Mesothelial cell of epicardium (in vitro differentiated cells): ENCODE measurements at regions not wholly inside any gene's neighbourhood (a gene's known extent, or its start where the extent isn't known, plus 50 kb on each side); places are given as distances from the start of the nearest gene placed in this dataset.
A peak's percentile ranks its signal among the peaks of the same experiment; 100 is the strongest.
"Not testable (repeated sequence)": the region's sequence is repeated elsewhere in the genome, so short reads cannot be mapped to it uniquely, and the experiment has no call there.

Experiments
- DNase-seq, 2 experiments: peaks; one replicate each; pipeline ENCODE4 v3.0.0; 2021; ENCODE audit warnings: low spot score in 2 of 2; ENCODE audit not compliant: unreplicated experiment in 2 of 2
- H3K27ac Mint-ChIP-seq: 2 replicates; pipeline ENCODE4 v1.8.0; 2021; ENCODE audit warnings: mixed read lengths
- H3K27me3 Mint-ChIP-seq: 2 replicates; pipeline ENCODE4 v1.8.0; 2021; ENCODE audit warnings: low read depth, mixed read lengths
- H3K36me3 Mint-ChIP-seq: 2 replicates; pipeline ENCODE4 v1.8.0; 2021; ENCODE audit warnings: mixed read lengths
- H3K4me1 Mint-ChIP-seq: 2 replicates; pipeline ENCODE4 v1.8.0; 2021; ENCODE audit warnings: mixed read lengths
- H3K4me3 Mint-ChIP-seq: 2 replicates; pipeline ENCODE4 v1.8.0; 2021; ENCODE audit warnings: mild to moderate bottlenecking, moderate library complexity, mixed read lengths
- H3K9me3 Mint-ChIP-seq: 2 replicates; pipeline ENCODE4 v1.8.0; 2021; ENCODE audit warnings: mixed read lengths
- TF ChIP-seq, protein P1 (sequence below): fragments of 200-600 bp; sonication (generic); IDR thresholded peaks from one replicate; pipeline ENCODE4 v1.5.0; 2021; ENCODE audit warnings: antibody characterized with exemption; ENCODE audit not compliant: unreplicated experiment

DNA sequence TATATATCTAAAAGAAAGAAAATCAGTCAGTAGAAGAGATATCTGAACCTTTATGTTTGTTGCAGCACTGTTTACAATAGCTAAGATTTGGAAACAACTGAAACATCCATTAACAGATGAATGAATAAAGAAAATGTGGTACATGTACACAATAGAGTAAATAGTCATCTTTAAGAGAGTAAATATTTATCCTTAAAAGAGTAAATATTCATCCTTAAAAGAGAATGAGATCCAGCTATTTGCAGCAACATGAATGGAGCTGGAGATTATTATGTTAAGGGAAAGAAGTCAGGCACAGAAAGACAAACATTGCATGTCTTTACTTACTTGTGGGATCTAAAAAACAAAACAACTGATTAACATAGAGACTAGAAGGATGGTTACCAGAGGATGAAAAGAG is 197.0 kb upstream of the CBLB start:
- Mint-ChIP-seq H3K36me3 (peaks cover 15% of the 10 kb centered on the region), H3K4me1 (peaks cover 2% of the 10 kb centered on the region), H3K9me3 (peaks cover 25% of the 10 kb centered on the region), H3K4me3 (no peak overlapping the region), H3K27me3 (no peaks in the 10 kb centered on the region), H3K27ac (no peak overlapping the region)
- TF ChIP-seq, protein P1, sequence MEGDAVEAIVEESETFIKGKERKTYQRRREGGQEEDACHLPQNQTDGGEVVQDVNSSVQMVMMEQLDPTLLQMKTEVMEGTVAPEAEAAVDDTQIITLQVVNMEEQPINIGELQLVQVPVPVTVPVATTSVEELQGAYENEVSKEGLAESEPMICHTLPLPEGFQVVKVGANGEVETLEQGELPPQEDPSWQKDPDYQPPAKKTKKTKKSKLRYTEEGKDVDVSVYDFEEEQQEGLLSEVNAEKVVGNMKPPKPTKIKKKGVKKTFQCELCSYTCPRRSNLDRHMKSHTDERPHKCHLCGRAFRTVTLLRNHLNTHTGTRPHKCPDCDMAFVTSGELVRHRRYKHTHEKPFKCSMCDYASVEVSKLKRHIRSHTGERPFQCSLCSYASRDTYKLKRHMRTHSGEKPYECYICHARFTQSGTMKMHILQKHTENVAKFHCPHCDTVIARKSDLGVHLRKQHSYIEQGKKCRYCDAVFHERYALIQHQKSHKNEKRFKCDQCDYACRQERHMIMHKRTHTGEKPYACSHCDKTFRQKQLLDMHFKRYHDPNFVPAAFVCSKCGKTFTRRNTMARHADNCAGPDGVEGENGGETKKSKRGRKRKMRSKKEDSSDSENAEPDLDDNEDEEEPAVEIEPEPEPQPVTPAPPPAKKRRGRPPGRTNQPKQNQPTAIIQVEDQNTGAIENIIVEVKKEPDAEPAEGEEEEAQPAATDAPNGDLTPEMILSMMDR: no peak
- no peak for DNase-seq

- Mint-ChIP-seq H3K9me3 (peaks cover 37% of the 10 kb centered on the region), H3K4me3 (no peak overlapping the region), H3K36me3 (peaks cover 22% of the 10 kb centered on the region), H3K4me1 (no peaks in the 10 kb centered on the region), H3K27me3 (no peaks in the 10 kb centered on the region), H3K27ac (no peak overlapping the region)
- TF ChIP-seq, protein P1: no peak
- no peak for DNase-seq
These were observed 198.9 kb upstream of the CBLB start for GRCh38 chr3:106067711-106068110.

DNA sequence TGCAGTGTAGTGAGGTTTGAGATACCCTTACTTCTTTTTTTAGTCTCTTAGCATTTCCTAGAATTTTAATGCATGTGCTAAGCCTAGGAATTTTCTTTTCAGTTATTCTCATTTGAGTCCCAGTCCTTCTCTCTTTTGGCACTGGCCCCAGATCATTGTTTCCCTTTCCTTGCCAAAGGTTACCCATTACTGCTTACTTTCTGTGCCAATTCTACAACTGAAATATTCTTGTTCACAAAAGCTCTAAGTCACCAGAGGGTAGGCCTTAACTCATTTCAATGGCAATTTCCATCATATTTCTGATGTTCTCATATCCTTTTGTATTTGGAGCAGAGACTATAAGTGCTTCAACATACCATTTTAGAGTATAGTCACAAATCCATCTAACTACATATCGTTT is 199.6 kb upstream of the CBLB start:
- Mint-ChIP-seq H3K4me3 (no peak overlapping the region), H3K36me3 (peaks cover 21% of the 10 kb centered on the region), H3K27me3 (no peaks in the 10 kb centered on the region), H3K9me3 (peaks cover 30% of the 10 kb centered on the region), H3K4me1 (no peaks in the 10 kb centered on the region), H3K27ac (no peak overlapping the region)
- no peak for DNase-seq
- TF ChIP-seq, protein P1: no peak

DNA sequence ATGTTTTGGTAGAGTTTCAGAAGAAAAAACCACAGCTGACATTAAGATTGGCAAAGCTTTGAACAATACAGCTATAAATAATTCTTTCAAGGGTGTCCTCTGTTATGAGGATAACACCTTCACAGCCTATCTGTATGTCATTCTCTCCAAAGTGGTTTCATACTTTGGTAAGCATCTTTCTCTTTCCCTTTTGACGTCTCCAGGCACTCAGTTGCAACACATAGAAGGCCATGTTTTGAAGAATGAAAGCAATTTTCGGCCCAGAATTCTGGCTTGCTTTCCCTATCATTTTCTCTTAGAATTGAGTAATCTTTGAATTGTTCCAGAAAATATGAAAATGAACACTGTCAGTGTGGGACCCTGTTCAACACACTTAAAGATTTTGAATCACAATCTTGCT is 200.0 kb upstream of the CBLB start:
- Mint-ChIP-seq H3K27ac (no peak overlapping the region), H3K4me1 (no peaks in the 10 kb centered on the region), H3K9me3 (peaks cover 26% of the 10 kb centered on the region), H3K36me3 (peaks cover 18% of the 10 kb centered on the region), H3K4me3 (no peak overlapping the region), H3K27me3 (no peaks in the 10 kb centered on the region)
- DNase-seq: no peak
- TF ChIP-seq, protein P1: no peak

DNA sequence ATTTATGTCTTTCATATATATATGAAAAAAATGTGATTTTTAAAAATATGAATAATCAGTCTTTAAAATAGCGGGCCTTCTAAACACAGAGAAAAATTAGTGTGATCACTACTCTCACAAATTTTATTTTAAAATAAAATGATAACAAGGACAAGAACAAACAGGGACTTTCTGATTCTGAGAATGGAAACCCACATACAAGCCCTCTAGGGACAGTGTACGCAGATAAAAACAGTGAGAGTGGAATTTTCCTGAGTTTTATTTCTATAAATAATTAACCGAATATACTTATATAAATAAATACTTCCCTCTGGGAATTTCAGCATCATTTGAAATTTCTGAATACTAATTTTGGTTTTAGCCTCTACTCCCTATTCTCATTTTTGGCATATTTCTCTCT is 201.4 kb upstream of the CBLB start:
- no peak for DNase-seq
- Mint-ChIP-seq H3K27me3 (no peaks in the 10 kb centered on the region), H3K4me3 (no peak overlapping the region), H3K9me3 (peaks cover 14% of the 10 kb centered on the region), H3K4me1 (no peaks in the 10 kb centered on the region), H3K27ac (no peak overlapping the region), H3K36me3 (peaks cover 7% of the 10 kb centered on the region)
- TF ChIP-seq, protein P1: no peak

DNA sequence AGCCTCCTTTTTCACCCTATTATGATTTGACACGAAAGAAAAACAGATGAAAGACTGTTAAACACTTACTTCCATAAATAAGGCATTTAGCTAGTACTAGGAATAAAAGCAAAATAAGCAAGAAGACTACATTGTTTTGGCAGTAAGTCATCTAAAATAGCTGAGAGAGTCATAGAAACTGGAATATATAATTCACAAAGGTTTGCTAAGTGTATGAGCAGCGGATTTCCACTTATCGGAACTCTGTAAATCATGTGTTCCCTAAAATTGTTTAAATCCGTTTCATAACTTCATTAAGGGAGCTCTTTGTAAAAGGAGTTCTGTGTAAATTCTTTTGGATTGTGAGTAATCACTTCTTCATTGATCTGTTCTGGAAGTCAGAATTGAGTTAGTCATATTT is 202.5 kb upstream of the CBLB start:
- DNase-seq: no peak
- Mint-ChIP-seq H3K9me3 (peaks cover 19% of the 10 kb centered on the region), H3K27me3 (no peaks in the 10 kb centered on the region), H3K36me3 (peaks cover 9% of the 10 kb centered on the region), H3K4me3 (no peak overlapping the region), H3K27ac (peak overlapping the region; percentile 33), H3K4me1 (no peaks in the 10 kb centered on the region)
- TF ChIP-seq, protein P1: no peak

DNA sequence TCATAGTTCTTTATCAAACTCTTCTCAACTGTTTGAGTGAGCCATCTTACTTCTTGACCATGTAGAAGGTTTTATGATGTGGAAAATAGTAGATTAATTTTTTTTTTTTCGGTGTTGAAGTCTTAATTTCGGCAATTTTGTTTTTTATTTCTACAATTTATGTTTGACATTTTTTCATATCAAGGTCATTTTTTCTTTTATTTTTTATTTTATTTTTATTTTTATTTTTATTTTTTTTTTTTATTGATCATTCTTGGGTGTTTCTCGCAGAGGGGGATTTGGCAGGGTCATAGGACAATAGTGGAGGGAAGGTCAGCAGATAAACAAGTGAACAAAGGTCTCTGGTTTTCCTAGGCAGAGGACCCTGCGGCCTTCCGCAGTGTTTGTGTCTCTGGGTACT is 203.8 kb upstream of the CBLB start:
- not testable (repeated sequence) for H3K4me1 Mint-ChIP-seq, H3K27me3 Mint-ChIP-seq, H3K4me3 Mint-ChIP-seq, DNase-seq, H3K36me3 Mint-ChIP-seq, H3K27ac Mint-ChIP-seq
- H3K9me3 Mint-ChIP-seq: peaks cover 23% of the 10 kb centered on the region

DNA sequence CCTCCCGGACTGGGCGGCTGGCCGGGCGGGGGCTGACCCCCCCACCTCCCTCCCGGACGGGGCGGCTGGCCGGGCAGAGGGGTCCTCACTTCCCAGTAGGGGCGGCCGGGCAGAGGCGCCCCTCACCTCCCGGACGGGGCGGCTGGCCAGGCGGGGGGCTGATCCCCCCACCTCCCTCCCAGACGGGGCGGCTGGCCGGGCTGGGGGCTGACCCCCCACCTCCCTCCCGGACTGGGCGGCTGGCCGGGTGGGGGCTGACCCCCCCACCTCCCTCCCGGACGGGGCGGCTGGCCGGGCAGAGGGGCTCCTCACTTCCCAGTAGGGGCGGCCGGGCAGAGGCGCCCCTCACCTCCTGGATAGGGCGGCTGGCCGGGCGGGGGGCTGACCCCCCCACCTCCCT is 205.0 kb upstream of the CBLB start:
- H3K4me1 Mint-ChIP-seq: not testable (repeated sequence)

GRCh38 chr3:106075731-106076130 is 206.9 kb upstream of the CBLB start:
- not testable (repeated sequence) for H3K27ac Mint-ChIP-seq, DNase-seq, H3K27me3 Mint-ChIP-seq, H3K4me3 Mint-ChIP-seq, H3K4me1 Mint-ChIP-seq, H3K36me3 Mint-ChIP-seq
- peaks cover 23% of the 10 kb centered on the region for H3K9me3 Mint-ChIP-seq

More for the DNA sequence above, 205.0 kb upstream of the CBLB start:
- H3K27ac Mint-ChIP-seq, DNase-seq, H3K27me3 Mint-ChIP-seq, H3K4me3 Mint-ChIP-seq, H3K36me3 Mint-ChIP-seq: not testable (repeated sequence)
- H3K9me3 Mint-ChIP-seq: peaks cover 23% of the 10 kb centered on the region
